ENCODE measurements at regions not wholly inside any gene's neighbourhood (a gene's known extent, or its start where the extent isn't known, plus 50 kb on each side); places are given as distances from the start of the nearest gene placed in this dataset.

- DNase-seq: no peak
These were observed 320.1 kb downstream of the ZNF536 start for GRCh38 chr19:30692181-30692811.

DNA sequence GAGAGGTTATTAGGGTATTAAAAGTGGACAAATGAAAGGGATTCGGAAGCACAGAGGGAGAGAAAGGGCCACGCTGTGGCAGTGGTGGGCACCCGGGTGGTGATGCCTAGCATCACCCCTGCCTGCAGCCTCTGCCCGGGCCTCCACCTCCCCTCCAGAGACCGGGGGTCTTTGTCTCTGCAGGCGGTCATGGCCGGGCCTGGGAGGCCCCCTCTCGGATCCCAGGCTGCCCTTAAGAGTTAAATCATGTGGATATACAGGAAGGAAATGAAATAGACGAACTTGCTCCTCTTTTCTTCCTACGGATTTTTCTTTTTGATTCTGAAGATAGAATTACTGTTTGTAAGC, 319.6 kb downstream of the ZNF536 start:
- DNase-seq: no peak
- CTCF ChIA-PET: no interaction called here
- H3K4me1 Mint-ChIP-seq: no peaks in the 10 kb centered on the region
- H3K4me3 Mint-ChIP-seq: no peak overlapping the region
- H3K27ac Mint-ChIP-seq: no peak overlapping the region
- H3K9me3 Mint-ChIP-seq: no peaks in the 10 kb centered on the region
- H3K36me3 Mint-ChIP-seq: no peaks in the 10 kb centered on the region
- peaks cover 63% of the 10 kb centered on the region for H3K27me3 Mint-ChIP-seq

More at GRCh38 chr19:30692181-30692811, 320.1 kb downstream of the ZNF536 start:
- Mint-ChIP-seq H3K27me3 (peaks cover 57% of the 10 kb centered on the region), H3K4me1 (no peaks in the 10 kb centered on the region), H3K9me3 (no peaks in the 10 kb centered on the region), H3K36me3 (no peaks in the 10 kb centered on the region), H3K4me3 (no peak overlapping the region), H3K27ac (no peak overlapping the region)
- CTCF ChIA-PET: no interaction called here

- no peak for DNase-seq
- CTCF ChIA-PET: no interaction called here
- no peak overlapping the region for H3K27ac Mint-ChIP-seq
- H3K4me3 Mint-ChIP-seq: no peak overlapping the region
- no peaks in the 10 kb centered on the region for H3K4me1 Mint-ChIP-seq
- no peaks in the 10 kb centered on the region for H3K36me3 Mint-ChIP-seq
- H3K27me3 Mint-ChIP-seq: peaks cover 61% of the 10 kb centered on the region
- no peaks in the 10 kb centered on the region for H3K9me3 Mint-ChIP-seq
These were observed 319.0 kb downstream of the ZNF536 start for GRCh38 chr19:30690935-30691818.

GRCh38 chr19:30690525-30690924, 318.3 kb downstream of the ZNF536 start:
- H3K4me1 Mint-ChIP-seq: no peaks in the 10 kb centered on the region
- no peaks in the 10 kb centered on the region for H3K36me3 Mint-ChIP-seq
- no peak overlapping the region for H3K4me3 Mint-ChIP-seq
- DNase-seq: no peak
- H3K9me3 Mint-ChIP-seq: no peaks in the 10 kb centered on the region
- CTCF ChIA-PET: no interaction called here
- peaks cover 65% of the 10 kb centered on the region for H3K27me3 Mint-ChIP-seq
- no peak overlapping the region for H3K27ac Mint-ChIP-seq

DNA sequence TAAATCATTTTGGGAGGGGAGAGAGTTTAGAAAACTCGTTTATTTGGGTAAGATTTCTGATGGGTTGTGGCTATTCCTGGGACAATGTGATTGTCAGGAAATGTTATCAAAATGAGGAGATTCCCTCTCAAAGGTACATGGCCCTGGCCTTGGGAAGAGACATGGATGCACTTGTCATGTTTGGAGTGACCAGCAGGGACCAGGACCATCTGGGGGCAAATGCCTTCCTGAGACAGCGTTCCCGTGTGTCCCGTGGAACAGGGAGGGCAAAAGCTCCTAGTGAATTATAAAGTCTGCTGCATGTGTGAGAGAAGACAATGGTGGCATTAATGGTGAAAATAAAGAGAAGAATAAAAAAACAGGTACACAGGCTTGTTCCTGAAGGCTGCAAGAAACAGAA, 317.3 kb downstream of the ZNF536 start:
- Mint-ChIP-seq H3K9me3 (no peaks in the 10 kb centered on the region), H3K4me1 (no peaks in the 10 kb centered on the region), H3K4me3 (no peak overlapping the region), H3K36me3 (no peaks in the 10 kb centered on the region), H3K27me3 (peaks cover 63% of the 10 kb centered on the region), H3K27ac (no peak overlapping the region)
- DNase-seq: no peak
- CTCF ChIA-PET: interaction anchor here (1.5 to 2.4 kb wide), 2 partner anchors 20 to 21 kb away, joined by 4 to 7 read pairs; no protein-coding TSS in a partner anchor

DNA sequence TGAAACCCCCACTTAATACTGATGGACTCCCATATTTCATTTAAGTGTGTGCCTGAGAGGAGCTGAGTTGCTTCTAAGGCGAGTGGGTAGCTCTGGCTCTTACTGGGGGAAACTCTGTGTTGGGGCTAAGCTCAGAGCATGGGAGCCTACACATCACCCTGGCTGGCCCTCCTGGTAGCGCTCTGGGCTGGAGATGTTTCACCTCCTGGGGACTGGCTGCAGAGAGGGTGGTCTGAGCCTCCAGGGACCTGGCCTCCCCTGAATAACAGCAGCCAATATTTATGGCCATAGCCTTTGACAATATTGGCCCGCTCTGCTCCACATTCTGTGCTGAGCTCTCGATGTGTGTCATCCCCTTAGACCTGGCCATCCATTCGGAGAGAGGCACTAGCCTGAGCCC, 316.5 kb downstream of the ZNF536 start:
- Mint-ChIP-seq H3K27ac (no peak overlapping the region), H3K9me3 (no peaks in the 10 kb centered on the region), H3K4me3 (no peak overlapping the region), H3K4me1 (no peaks in the 10 kb centered on the region), H3K36me3 (no peaks in the 10 kb centered on the region), H3K27me3 (peaks cover 63% of the 10 kb centered on the region)
- no peak for DNase-seq
- CTCF ChIA-PET: interaction anchor here (1.5 to 2.4 kb wide), 2 partner anchors 19 to 20 kb away, joined by 4 to 7 read pairs; no protein-coding TSS in a partner anchor

GRCh38 chr19:30686826-30687566, 314.8 kb downstream of the ZNF536 start:
- Mint-ChIP-seq H3K9me3 (no peaks in the 10 kb centered on the region), H3K36me3 (no peaks in the 10 kb centered on the region), H3K27me3 (peaks cover 51% of the 10 kb centered on the region), H3K4me1 (no peaks in the 10 kb centered on the region), H3K4me3 (no peak overlapping the region), H3K27ac (no peak overlapping the region)
- CTCF ChIA-PET: no interaction called here
- DNase-seq: no peak

DNA sequence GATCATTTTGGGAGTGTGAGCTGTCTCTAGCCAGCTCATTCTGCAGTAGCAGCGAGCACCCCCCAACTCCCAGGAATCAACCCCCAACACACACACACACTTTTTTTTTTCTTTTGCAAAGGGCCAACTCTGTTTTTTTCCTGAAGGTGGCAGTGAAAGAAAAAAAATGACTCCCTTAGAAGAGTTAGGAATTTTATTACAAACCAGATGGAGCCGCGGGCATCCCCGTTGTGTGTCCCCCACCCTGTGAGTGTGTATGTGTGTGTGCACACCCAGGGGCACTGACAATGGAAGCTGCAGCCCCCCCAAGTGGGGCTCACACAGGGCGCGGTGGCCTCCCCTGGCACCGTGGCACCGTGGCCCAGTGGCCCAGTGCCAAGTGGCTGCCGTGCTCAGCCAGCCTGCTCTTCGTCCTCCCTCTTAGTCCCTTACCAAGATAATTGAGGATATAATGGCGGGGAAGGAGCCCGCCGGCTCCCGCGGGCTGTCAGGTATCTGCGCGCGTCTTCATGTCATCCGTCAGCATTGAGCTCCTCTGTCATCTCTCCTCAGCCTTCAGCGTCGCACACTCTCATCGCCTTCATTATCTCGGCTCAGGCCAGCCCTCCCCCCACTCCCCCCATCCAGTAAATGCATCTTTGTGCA, 314.1 kb downstream of the ZNF536 start:
- no peak for DNase-seq

GRCh38 chr19:30685426-30686000, 313.3 kb downstream of the ZNF536 start:
- CTCF ChIA-PET: no interaction called here
- H3K4me1 Mint-ChIP-seq: no peaks in the 10 kb centered on the region
- H3K27ac Mint-ChIP-seq: no peak overlapping the region
- peaks cover 36% of the 10 kb centered on the region for H3K27me3 Mint-ChIP-seq
- H3K4me3 Mint-ChIP-seq: no peak overlapping the region
- no peak for DNase-seq
- no peaks in the 10 kb centered on the region for H3K9me3 Mint-ChIP-seq
- no peaks in the 10 kb centered on the region for H3K36me3 Mint-ChIP-seq

More for the DNA sequence above, 314.1 kb downstream of the ZNF536 start:
- no peaks in the 10 kb centered on the region for H3K4me1 Mint-ChIP-seq
- H3K27ac Mint-ChIP-seq: no peak overlapping the region
- H3K4me3 Mint-ChIP-seq: no peak overlapping the region
- CTCF ChIA-PET: no interaction called here
- H3K9me3 Mint-ChIP-seq: no peaks in the 10 kb centered on the region
- H3K36me3 Mint-ChIP-seq: no peaks in the 10 kb centered on the region
- H3K27me3 Mint-ChIP-seq: peaks cover 44% of the 10 kb centered on the region

DNA sequence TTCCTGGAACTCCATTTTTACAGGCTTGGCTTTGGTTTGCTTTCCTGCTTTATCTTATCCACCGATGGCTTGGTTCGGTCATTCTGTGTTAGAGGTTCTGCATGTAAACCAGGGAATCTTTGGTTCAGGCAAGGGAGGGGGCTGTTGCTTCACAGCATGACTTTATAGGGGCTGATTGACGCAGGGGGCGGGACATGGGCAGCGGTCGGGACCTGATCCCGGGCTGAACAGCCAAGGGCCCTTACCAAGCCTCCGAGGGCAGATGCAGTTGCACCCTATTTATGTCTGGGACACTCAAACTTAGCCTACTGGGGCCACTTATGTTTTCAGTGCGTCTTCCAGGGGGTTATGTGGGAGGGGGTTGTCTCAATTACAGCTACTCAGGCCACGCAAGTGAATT, 312.4 kb downstream of the ZNF536 start:
- Mint-ChIP-seq H3K36me3 (no peaks in the 10 kb centered on the region), H3K4me1 (no peaks in the 10 kb centered on the region), H3K4me3 (no peak overlapping the region), H3K9me3 (no peaks in the 10 kb centered on the region), H3K27me3 (peaks cover 29% of the 10 kb centered on the region), H3K27ac (no peak overlapping the region)
- no peak for DNase-seq
- CTCF ChIA-PET: interaction anchor here (3.9 kb wide), 1 partner anchor 16 kb away, joined by 18 read pairs; no protein-coding TSS in a partner anchor

DNA sequence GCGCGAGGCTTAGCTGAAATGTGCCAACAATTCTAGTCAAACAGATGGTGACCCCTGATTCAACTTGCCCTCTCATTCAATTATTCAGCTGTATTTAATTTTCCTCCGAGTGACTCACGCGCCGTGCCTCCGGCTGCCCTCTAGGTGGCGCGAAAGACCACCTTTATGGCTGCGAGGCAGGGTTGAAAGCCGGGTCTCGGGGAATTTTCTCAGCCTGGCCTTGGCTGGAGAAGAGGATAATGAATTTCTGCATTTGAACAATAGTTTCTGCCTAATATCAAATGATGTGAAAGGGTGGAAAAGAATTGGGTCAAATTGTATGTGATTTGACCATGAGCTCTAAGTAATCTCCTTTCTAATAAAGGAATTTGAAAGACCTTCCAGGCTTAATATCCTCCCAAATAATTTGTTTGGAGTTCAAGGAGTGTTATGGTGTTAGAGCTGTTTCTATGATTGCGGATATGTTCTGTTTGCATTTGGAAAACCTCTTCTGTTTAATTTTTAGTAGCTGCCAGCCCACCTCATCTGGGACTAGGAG, 310.9 kb downstream of the ZNF536 start:
- Mint-ChIP-seq H3K27me3 (peaks cover 20% of the 10 kb centered on the region), H3K4me3 (no peak overlapping the region), H3K36me3 (no peaks in the 10 kb centered on the region), H3K27ac (no peak overlapping the region), H3K4me1 (no peaks in the 10 kb centered on the region), H3K9me3 (no peaks in the 10 kb centered on the region)
- DNase-seq: peak; percentile 64
- CTCF ChIA-PET: interaction anchor here (0.7 to 3.9 kb wide), 16 partner anchors 11 to 1542 kb away, joined by 3 to 18 read pairs (median 6); no protein-coding TSS in a partner anchor

- Mint-ChIP-seq H3K4me1 (no peaks in the 10 kb centered on the region), H3K9me3 (no peaks in the 10 kb centered on the region), H3K36me3 (no peaks in the 10 kb centered on the region), H3K27me3 (peaks cover 20% of the 10 kb centered on the region), H3K27ac (no peak overlapping the region), H3K4me3 (no peak overlapping the region)
- DNase-seq: no peak
- CTCF ChIA-PET: interaction anchor here (0.7 to 3.9 kb wide), 16 partner anchors 12 to 1542 kb away, joined by 3 to 18 read pairs (median 6); no protein-coding TSS in a partner anchor
These were observed 310.2 kb downstream of the ZNF536 start for GRCh38 chr19:30682146-30682998.
